Urothelium cell line (cell line): ENCODE measurements at regions not wholly inside any gene's neighbourhood (a gene's known extent, or its start where the extent isn't known, plus 50 kb on each side); places are given as distances from the start of the nearest gene placed in this dataset.
A peak's percentile ranks its signal among the peaks of the same experiment; 100 is the strongest.
"Not testable (repeated sequence)": the region's sequence is repeated elsewhere in the genome, so short reads cannot be mapped to it uniquely, and the experiment has no call there.

Experiments used
- DNase-seq: peaks from one replicate; pipeline ENCODE4 v3.0.0; 2011; ENCODE audit warnings: low spot score, mixed read lengths
- FAIRE-seq: peaks from 2 replicates; lab custom pipeline; 2011; peaks lifted over from hg19 to GRCh38; lab: Jason Lieb, UNC

DNA sequence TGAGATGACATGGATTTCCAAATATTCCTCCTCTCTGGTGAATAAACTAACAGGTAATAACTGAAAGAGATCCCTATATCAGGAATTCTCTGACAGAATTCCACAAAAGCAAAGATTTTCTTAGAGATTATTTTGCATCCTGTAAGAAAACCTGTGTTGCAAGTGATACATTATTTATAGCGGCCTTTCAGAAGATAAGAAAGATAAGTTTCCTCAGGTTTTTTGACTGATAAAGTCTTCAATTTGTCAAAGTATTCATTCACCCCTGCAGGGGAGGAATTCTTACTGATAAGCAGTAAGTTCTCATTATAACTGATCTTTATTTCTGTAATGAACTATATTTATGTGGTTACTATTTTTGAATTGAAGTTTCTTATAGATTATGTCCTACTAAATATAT lies 554.0 kb downstream of the ARL4A start:
- DNase-seq (no peak), FAIRE-seq (no peak)

DNA sequence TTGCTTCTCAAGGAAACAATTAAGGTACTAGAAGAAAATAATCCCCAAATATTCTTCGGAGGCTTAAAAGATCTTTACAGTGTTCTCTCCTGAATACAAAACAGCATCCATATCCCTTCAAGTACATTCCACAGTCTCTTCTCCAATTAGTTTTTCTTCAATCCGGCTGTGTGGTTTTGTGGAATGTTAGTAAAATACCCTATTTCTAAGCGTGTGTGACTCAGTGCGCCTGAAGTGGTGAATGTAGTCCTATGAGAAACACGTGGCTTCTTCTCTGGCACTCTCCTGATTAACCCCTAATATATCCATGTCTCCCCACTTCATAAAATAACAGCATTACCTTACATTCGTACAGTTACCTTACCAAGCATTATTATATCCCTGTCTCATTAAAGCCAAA lies 570.2 kb downstream of the ARL4A start:
- FAIRE-seq (no peak), DNase-seq (peak; percentile 7)

DNA sequence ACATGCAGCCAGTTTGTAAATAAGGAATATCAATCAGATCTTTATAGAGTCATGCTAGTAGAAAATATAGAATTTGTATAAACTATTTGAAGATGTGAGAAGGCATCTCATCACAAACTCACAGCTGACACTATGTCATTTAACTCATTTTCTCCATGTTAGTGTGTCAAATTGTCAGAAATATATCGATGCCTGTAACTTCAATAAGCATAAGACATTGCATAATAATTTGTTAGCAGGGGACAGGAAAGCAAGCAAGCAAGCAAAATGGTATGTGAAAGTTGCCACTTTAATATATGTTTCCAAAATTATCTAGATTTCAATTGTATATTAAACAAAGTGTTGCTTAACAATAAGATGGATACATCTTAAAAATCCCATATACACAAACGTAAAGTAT lies 571.0 kb downstream of the ARL4A start:
- no peak for FAIRE-seq

DNA sequence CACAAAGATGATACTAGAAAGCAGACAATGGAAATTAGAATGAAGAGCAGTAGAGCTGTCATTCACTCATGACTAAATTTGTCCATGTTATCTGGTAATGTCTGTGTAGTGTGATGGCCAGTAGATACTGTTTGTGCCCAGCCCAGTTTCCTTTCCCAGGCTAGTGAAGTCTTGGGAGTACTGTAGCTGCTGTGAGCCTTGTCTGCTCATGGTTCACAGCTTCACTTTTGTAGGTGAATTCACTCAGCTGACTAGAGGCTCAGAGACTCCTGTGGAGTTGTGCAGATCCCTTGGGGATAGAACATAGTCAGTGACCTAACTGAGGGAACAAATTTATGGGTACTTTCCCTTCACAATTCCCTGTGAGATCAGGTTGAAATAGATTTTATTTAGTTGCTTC lies 572.5 kb downstream of the ARL4A start:
- FAIRE-seq, result no peak
- no peak for DNase-seq

More for the DNA sequence above, 571.0 kb downstream of the ARL4A start:
- DNase-seq, result no peak

DNA sequence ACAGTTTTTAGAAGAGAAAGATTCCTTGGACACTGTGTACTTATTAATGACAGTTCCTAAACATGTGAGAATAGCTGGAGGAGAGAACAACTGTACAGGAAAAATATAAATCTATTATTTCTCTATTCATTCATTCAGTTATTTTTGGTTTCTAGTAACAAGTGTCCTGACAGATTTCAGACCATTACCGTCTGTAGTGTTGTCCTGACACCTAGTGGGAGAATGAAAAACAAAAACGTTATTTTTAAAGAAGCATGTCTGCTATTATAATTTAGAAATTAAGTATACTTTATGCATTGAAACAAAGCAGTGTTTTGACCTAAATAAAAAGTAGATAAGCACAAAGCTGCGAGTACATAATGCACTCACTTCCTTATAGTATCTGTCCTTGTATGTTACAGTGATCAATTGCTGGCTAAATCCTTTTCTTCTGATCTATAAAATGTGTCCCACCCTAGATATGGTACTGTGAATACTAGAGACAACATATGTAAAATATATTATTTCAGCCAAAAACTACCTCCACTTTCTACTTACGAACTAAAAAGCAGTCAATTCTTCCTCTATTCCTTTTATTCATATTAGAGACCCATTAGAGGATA lies 575.6 kb downstream of the ARL4A start:
- peak; percentile 16 for DNase-seq
- FAIRE-seq, result no peak

DNA sequence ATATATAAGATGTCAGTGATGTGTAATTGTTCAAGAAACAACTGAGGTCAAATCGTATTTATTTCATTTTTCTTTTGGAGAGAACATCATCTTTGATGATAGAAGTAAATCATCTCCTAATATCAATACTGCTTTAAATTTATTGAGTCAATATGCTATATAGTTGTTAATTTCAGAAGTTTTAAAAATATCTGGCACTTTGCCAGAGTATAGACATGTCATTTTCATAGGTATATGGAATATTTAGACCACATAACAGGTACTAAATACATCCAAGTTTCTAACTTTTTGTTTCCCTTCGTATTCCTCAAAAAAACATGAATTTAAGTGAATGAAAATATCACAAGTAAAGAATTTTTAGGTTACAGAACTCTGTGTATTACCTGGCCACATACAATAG lies 577.8 kb downstream of the ARL4A start:
- FAIRE-seq, result no peak

DNA sequence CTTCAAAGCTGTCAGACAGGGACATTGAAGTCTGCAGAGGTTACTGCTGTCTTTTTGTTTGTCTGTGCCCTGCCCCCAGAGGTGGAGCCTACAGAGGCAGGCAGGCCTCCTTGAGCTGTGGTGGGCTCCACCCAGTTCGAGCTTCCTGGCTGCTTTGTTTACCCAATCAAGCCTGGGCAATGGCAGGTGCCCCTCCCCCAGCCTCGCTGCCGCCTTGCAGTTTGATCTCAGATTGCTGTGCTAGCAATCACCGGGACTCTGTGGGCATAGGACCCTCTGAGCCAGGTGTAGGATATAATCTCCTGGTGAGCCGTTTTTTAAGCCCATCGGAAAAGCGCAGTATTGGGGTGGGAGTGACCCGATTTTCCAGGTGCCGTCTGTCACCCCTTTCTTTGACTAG lies 586.8 kb downstream of the ARL4A start:
- DNase-seq, FAIRE-seq: not testable (repeated sequence)

More for the DNA sequence above, 577.8 kb downstream of the ARL4A start:
- no peak for DNase-seq

DNA sequence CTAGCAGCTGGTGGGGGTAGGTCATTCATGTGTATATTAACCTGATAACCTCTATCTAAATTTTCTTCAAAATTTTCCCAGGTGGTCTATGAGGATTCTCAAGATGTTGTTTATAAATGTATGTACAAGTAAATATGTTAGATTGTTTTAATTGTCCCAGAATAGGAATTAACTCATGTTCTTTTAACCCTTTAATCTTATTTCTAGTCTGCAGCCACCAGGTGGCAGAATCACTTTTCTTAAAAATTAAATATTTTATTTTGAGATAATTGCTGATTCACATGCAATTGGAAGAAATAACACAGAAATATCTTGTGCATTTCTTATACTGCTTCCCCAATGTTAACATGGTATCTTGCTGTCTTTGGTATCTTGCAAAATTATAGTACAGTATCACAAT lies 589.5 kb downstream of the ARL4A start:
- FAIRE-seq, result no peak
- DNase-seq, result no peak

DNA sequence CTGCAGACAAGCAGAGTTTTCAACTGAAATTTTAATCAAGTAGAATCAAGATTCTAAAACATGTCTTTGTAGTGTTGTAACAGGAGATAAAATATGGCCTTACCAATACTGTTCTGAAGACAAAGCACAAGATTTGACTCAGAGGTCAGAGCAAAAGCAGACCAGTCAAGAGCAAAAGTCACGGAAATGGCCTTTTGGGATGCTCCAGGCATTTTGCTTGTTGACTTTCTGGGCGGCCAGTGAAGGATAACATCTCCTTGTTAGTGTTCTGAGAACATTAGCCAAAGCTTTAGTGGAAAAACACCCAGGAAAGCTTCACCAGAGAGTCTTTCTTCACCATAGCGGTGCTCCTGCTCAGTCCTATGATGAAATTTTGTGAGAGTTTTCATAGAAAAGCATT lies 590.6 kb downstream of the ARL4A start:
- no peak for DNase-seq

DNA sequence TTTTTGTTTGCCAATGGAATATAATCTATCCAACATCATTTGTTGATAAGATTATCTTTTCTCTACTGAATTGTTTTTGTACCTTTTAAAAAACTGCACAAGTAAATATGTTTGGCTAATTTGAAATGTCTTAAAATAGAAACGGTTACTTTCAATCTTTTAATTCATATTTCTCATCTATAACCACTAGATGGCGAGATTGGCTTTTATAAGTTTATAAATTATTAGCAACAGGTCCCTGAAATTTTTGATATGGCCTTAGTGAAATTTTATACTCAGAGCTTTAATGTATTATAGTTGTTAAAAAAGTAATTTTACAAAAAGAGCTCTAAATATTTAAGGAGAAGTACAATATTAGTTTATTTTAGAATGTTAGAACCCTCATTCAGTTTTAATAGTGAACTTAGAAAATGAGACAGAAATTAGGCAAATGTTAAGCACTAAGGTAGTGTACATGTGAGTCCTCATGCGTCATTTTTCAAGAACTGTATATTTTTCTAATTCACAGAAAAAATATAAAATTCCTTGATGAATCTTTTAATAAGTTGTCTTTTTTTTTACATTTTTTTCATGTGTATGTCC lies 592.5 kb downstream of the ARL4A start:
- FAIRE-seq (no peak), DNase-seq (no peak)

More for the DNA sequence above, 590.6 kb downstream of the ARL4A start:
- no peak for FAIRE-seq

DNA sequence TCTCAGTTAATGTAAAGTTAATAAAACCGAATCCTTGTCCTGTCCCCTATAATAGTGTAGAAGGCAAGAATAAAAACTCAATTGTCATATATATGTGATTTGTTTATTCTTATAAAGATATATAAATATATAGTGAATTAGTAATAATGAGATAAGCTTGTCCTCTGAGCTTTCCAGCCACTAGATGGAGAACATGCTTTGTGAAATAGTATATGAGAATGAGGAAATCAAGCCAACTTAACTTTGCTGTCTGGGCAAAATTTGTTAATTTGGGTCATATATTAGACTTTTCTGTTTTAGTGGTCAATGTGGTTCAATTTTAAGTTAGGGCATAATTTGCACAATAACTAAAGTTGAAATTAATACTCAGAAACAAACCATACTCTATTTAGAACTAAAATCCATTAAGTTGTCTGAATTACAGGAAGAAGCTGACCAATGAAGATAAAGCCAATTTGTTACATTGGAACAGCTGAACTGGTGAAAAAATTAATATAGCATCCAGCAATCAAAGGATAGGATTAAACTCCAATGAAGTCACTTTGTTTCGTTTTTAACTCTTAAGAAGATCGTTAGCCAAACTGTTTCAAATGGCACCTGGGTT lies 595.0 kb downstream of the ARL4A start:
- FAIRE-seq, result no peak
- no peak for DNase-seq

DNA sequence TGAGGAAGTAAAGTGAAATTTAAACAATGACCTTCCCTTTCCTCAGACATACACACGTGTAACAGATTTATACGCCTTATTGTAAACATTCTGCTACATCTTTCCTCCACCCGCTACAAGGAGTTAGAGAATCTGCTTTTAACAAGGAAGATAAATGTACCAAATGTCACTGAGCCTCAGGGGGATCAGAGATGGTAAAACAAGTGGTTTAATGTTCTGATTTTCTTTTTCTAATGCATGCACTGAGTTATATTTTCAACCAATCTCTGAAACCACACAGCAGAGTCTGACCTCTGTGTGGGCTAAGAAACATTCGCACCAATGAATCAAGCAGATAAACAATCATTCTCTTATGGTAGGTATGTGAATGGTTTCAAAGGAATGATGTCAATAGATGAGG lies 599.5 kb downstream of the ARL4A start:
- FAIRE-seq (no peak), DNase-seq (no peak)

DNA sequence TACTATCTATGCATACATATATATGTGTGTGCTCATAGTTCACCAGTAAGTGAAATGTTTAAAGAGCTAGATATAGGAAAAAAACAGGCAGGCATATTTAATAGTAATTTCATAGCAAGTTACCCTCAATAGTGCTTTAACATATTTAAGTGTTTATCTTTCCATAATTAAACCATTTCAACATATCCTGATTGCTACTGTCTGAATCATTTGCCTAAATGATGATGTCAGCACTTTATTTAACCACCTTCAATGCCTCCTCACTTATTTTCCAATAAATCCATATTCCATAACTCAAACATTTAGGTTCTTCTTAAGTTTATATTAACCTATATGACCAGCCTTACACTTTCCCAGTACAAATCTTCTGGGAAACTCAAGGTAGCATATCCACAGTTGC lies 601.1 kb downstream of the ARL4A start:
- DNase-seq (no peak), FAIRE-seq (no peak)

DNA sequence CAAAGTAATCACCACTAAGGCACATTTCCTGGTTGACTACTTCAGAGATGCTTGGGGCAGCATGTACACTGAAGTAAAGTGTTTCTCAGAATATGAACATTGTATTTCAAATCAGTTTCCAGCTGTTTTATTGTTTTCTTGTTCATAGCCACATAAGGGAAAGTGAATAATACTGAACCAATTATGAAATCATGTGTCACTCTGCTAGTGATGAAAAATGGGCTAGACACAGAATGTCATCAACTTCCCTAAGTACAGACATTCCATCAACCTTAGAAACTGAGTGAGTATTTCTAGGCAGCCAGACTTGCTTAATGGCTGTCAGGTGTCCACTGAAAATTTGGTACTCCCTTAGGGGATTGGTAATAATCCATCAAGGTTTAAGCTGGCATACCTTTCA lies 603.5 kb downstream of the ARL4A start:
- no peak for FAIRE-seq
- DNase-seq, result no peak

DNA sequence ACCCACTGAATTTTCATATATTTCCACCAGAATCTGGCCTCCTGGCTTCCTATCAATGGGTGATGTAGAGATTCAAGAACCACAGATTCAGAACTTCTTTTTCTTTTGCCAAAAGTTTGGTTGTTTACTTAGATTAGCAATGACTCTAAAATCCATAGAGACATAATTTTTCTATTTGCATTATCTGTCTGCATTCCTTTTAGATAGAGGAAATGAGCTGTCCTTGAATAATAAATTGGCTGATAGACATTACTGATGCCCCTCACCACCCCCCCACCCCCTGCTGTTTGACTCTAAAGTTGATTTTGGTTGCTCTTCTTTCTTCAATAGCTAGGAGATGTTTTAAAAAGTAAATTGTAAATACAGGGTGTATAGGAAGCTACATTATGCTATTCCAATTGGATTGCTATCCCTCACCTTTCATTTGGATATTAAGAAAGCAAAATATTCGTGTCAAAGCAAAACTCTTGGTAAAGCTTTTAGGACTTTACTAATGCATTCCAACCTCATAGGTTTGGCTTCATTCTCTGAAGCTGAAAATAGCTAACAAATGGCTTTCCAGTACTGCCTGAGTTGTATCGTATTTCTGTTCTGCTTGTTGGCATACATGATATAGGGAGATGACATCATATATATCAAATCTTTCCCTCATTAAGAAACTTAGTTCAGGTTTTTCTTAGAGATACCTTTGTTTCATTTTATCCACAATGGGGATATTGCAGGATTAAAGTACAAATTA lies 606.0 kb downstream of the ARL4A start:
- DNase-seq (no peak), FAIRE-seq (no peak)

DNA sequence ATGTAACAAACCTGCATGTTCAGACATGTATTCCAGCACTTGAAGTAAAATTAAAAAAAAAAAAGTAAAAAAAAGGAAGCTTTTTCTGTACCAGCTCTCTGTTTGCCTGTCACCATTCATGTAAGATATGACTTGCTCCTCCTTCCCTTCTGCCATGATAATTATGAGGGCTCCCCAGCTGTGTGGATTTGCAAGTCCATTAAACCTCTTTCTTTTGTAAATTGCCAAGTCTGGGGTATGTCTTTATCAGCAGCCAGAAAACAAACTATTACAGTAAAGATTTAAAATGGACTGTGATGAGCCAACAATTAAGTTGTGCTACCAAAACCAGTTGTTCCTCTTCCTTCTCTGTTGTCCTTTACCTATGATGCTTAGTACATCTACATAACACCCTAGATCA lies 619.6 kb downstream of the ARL4A start:
- FAIRE-seq, result no peak
- no peak for DNase-seq

DNA sequence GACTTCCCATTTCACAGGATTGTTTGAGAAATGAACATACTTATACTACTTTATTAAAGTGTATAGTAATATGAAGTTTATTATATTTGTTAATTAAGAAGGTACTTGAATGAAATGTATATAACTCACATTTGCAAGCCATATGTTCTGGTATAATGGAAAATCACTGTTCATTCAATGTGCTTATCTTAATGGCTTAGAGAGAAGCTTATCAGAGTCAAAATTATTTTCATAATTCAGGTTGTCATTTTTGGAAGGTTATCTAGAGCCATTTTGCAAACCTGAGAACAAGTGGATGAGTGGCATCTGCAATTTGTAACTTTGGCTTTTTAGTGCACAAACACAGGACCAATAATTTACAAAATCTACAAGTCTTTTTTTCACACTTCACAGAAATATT lies 621.0 kb downstream of the ARL4A start:
- DNase-seq (no peak), FAIRE-seq (no peak)

DNA sequence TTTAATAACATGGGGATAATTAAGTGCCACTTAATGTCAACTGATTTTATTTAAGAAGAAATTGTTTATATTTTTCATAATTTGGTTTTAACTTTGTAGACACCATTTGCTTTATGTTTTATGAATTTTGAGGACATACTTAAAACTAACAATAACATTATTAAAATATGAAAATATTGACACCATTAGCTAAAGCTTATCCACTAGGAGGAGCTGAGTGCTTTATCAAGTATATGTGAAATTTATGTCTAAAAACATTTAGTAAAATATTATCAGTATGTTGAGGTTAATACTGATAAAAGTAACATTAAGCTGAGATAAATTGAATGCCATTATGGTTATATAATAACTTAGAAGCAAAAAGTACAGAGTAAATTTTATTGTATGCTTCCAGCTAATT lies 622.1 kb downstream of the ARL4A start:
- DNase-seq (no peak), FAIRE-seq (no peak)

DNA sequence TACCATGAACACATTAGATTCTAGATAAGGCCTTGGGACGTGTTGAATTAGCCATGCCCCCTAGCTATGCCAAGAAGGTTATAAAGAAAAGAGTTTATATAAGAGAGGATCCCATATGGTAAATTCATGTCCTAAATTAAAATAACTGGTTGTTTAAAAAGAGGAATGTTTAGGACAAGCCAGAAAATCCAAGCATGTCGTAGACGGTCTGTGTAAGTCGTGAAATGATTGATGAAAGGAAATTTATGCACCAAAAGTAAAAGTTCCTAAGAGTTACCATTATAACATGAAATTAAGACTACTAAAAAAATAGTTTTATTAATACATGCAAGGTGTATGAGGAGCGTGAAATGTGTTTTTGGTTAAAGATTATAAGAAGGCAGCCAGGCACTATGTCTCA lies 624.9 kb downstream of the ARL4A start:
- DNase-seq (no peak), FAIRE-seq (no peak)

DNA sequence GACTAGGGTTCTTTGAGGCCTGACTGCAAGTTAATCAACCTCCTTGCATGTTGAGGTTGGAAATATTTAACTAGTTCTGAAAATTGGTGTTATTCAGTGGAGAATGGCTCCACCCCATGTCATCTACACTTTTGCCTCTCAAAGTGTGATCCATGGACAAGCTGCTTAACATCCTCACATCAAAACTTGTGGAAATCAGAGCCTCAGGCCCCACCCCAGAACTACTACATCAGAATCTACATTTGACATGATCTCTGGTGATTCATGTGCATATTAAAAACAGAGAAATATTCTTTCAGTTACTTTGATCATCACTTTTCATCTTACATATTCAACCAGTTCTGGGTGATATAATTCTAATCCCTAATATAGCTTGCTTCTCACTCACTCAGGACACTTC lies 632.9 kb downstream of the ARL4A start:
- no peak for FAIRE-seq

DNA sequence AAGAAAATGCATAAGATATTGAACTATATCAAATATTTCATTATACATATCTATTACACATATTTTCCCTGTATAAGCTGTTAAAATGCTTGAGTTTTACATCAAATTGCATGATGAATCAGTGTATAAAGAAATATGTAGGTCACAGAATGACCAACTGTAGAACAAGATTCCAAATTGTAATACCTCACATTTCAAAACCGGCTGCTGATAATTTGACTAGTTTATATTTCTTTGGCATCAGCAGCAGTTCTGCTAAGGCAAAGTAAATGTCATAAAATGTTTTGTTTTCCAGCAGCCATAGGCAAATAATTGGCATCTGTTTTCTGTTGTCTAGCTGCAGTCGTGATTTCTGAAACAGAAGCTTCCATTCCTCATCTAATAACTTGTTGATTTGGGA lies 633.9 kb downstream of the ARL4A start:
- no peak for FAIRE-seq

More for the DNA sequence above, 632.9 kb downstream of the ARL4A start:
- DNase-seq, result no peak

DNA sequence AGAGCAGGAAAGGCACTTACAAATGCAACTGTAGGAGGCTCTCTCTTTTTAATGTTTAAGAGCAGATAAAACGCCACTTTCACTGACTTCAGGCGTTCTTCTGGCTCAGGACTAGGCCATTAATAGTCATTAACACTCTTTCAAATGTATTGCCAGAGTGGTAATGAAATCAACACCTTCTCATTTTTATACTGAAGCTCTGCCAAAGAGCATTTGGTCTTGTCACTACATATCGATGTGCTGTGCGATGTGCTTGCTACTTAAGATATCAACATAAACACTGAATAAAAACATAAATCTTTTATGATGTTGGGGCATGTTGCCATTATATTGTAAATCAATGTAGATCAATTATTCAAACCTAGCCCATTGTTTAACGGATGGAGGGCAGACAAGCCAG lies 634.7 kb downstream of the ARL4A start:
- no peak for FAIRE-seq

More for the DNA sequence above, 633.9 kb downstream of the ARL4A start:
- no peak for DNase-seq

More for the DNA sequence above, 634.7 kb downstream of the ARL4A start:
- DNase-seq, result no peak
